CD4-positive, alpha-beta T cell (primary cell): ENCODE measurements at regions not wholly inside any gene's neighbourhood (a gene's known extent, or its start where the extent isn't known, plus 50 kb on each side); places are given as distances from the start of the nearest gene placed in this dataset.

Experiments used
- ATAC-seq: fragments of 200-7000 bp; cut with Tn5 transposase; one replicate; pipeline ENCODE4 v1.10.0; 2022; ENCODE audit warnings: mild to moderate bottlenecking; ENCODE audit not compliant: poor library complexity
- CTCF ChIA-PET: fragments of 350-600 bp; sonication (Branson Sonifier 250); formaldehyde crosslinking; loops from one replicate; lab custom pipeline; 2021; ENCODE audit warnings: antibody characterized with exemption, inconsistent platforms; lab: Charles Lee
- POLR2A ChIA-PET: fragments of 350-600 bp; sonication (Branson Sonifier 250); formaldehyde crosslinking; loops from one replicate; lab custom pipeline; 2021; ENCODE audit warnings: antibody characterized with exemption, inconsistent platforms; lab: Charles Lee
- DNase-seq, 14 experiments: peaks; one replicate each; pipeline ENCODE4 v3.0.0-alpha.2; 2013 to 2020; ENCODE audit warnings: mixed read lengths in 2 of 14
- H3K27ac ChIP-seq, 2 donors: one replicate each; pipeline versions ENCODE4 v1.5.1 to v1.7.0; 2013; ENCODE audit warnings: low read length in 2 of 2, low read depth in 1 of 2, mild to moderate bottlenecking in 1 of 2
- H3K27me3 ChIP-seq, 2 experiments: 1 replicate in 1 of 2; 2 replicates in 1 of 2; pipeline versions ENCODE4 v1.6.1 to v1.7.0; 2013; ENCODE audit warnings: low read length in 2 of 2, control low read depth in 1 of 2, mild to moderate bottlenecking in 1 of 2, moderate library complexity in 1 of 2; ENCODE audit not compliant: insufficient read depth in 2 of 2, control insufficient read depth in 1 of 2
- H3K36me3 ChIP-seq: one replicate; pipeline ENCODE4 v1.6.1; 2013; ENCODE audit warnings: low read length, control low read depth; ENCODE audit not compliant: insufficient read depth
- H3K4me1 ChIP-seq: one replicate; pipeline ENCODE4 v1.6.1; 2013; ENCODE audit warnings: low read length, control low read depth; ENCODE audit not compliant: insufficient read depth
- H3K4me3 ChIP-seq: one replicate; pipeline ENCODE4 v1.5.1; 2013; ENCODE audit warnings: mild to moderate bottlenecking, low read length, moderate library complexity
- H3K9me3 ChIP-seq, 2 experiments: 1 replicate in 1 of 2; 2 replicates in 1 of 2; pipeline versions ENCODE4 v1.6.1 to v1.7.0; 2013; ENCODE audit warnings: low read length in 2 of 2, mild to moderate bottlenecking in 2 of 2, control low read depth in 1 of 2, moderate library complexity in 1 of 2; ENCODE audit not compliant: control insufficient read depth in 1 of 2, insufficient read depth in 1 of 2
- H3K27ac Mint-ChIP-seq: one replicate; pipeline ENCODE4 v1.8.0; 2020; ENCODE audit warnings: mixed read lengths
- H3K27me3 Mint-ChIP-seq: one replicate; pipeline ENCODE4 v1.8.0; 2021; ENCODE audit warnings: mixed read lengths
- H3K36me3 Mint-ChIP-seq: one replicate; pipeline ENCODE4 v1.8.0; 2021; ENCODE audit warnings: low read depth, mixed read lengths
- H3K4me1 Mint-ChIP-seq: one replicate; pipeline ENCODE4 v1.8.0; 2021; ENCODE audit warnings: low read depth, mixed read lengths
- H3K4me3 Mint-ChIP-seq: one replicate; pipeline ENCODE4 v1.8.0; 2020; ENCODE audit warnings: mild to moderate bottlenecking, mixed read lengths
- H3K9me3 Mint-ChIP-seq: one replicate; pipeline ENCODE4 v1.8.0; 2020; ENCODE audit warnings: mixed read lengths
- CTCF ChIP-seq: fragments of 200-600 bp; IDR thresholded peaks from one replicate; pipeline ENCODE4 v1.8.0; 2022; ENCODE audit warnings: antibody characterized with exemption, mild to moderate bottlenecking
- intact Hi-C, 2 experiments: fragments of 100-400 bp; cut with DNase I in 1 of 2; cut with micrococcal nuclease in 1 of 2; formaldehyde crosslinking; loops; one replicate each; pipeline versions ENCODE4 v1.15.1 to v1.9.0; 2023 to 2025; cut with DNase I, micrococcal nuclease

- POLR2A ChIA-PET: no interaction called here
- Mint-ChIP-seq H3K4me1 (no peaks in the 10 kb centered on the region), H3K27me3 (no peaks in the 10 kb centered on the region), H3K36me3 (no peaks in the 10 kb centered on the region), H3K27ac (no peak overlapping the region), H3K4me3 (no peak overlapping the region), H3K9me3 (peaks cover 25% of the 10 kb centered on the region)
- intact Hi-C loops: no loop called here
- no peak overlapping the region for H3K4me3 ChIP-seq
- CTCF ChIA-PET: no interaction called here
- ATAC-seq: no peak
- no peak for TF ChIP-seq CTCF
- no peaks in the 10 kb centered on the region for H3K27me3 ChIP-seq
- H3K9me3 ChIP-seq: no peaks in the 10 kb centered on the region
- no peaks in the 10 kb centered on the region for H3K4me1 ChIP-seq
- DNase-seq: no peak
- no peaks in the 10 kb centered on the region for H3K36me3 ChIP-seq
- H3K27ac ChIP-seq: no peak overlapping the region
Observed at GRCh38 chr1:106584676-106585075, 471.8 kb upstream of the PRMT6 start.

GRCh38 chr1:106600626-106601025, 455.8 kb upstream of the PRMT6 start:
- H3K4me3 Mint-ChIP-seq: no peak overlapping the region
- intact Hi-C loops: no loop called here
- no peaks in the 10 kb centered on the region for H3K9me3 ChIP-seq
- no peak for TF ChIP-seq CTCF
- no peak overlapping the region for H3K27ac Mint-ChIP-seq
- CTCF ChIA-PET: no interaction called here
- DNase-seq (no peak), ATAC-seq (no peak)
- no peak overlapping the region for H3K4me3 ChIP-seq
- no peaks in the 10 kb centered on the region for H3K4me1 ChIP-seq
- H3K9me3 Mint-ChIP-seq: peaks cover 4% of the 10 kb centered on the region
- H3K36me3 Mint-ChIP-seq: no peaks in the 10 kb centered on the region
- no peaks in the 10 kb centered on the region for H3K4me1 Mint-ChIP-seq
- no peaks in the 10 kb centered on the region for H3K27me3 Mint-ChIP-seq
- H3K27ac ChIP-seq: no peak overlapping the region
- POLR2A ChIA-PET: no interaction called here
- H3K27me3 ChIP-seq: no peaks in the 10 kb centered on the region
- no peaks in the 10 kb centered on the region for H3K36me3 ChIP-seq

- no peaks in the 10 kb centered on the region for H3K36me3 Mint-ChIP-seq
- DNase-seq (no peak), ATAC-seq (no peak)
- peaks cover 2% of the 10 kb centered on the region for H3K9me3 Mint-ChIP-seq
- no peaks in the 10 kb centered on the region for H3K27me3 Mint-ChIP-seq
- H3K27me3 ChIP-seq: no peaks in the 10 kb centered on the region
- no peak overlapping the region for H3K4me3 ChIP-seq
- no peaks in the 10 kb centered on the region for H3K4me1 ChIP-seq
- ChIA-PET POLR2A (no interaction called here), CTCF (no interaction called here)
- intact Hi-C loops: no loop called here
- H3K9me3 ChIP-seq: no peaks in the 10 kb centered on the region
- no peaks in the 10 kb centered on the region for H3K36me3 ChIP-seq
- no peak overlapping the region for H3K4me3 Mint-ChIP-seq
- H3K27ac ChIP-seq: no peak overlapping the region
- no peak overlapping the region for H3K27ac Mint-ChIP-seq
- no peak for TF ChIP-seq CTCF
- no peaks in the 10 kb centered on the region for H3K4me1 Mint-ChIP-seq
Observed at GRCh38 chr1:106603616-106604015, 452.9 kb upstream of the PRMT6 start.
